ENCODE measurements at regions not wholly inside any gene's neighbourhood (a gene's known extent, or its start where the extent isn't known, plus 50 kb on each side); places are given as distances from the start of the nearest gene placed in this dataset.

DNA sequence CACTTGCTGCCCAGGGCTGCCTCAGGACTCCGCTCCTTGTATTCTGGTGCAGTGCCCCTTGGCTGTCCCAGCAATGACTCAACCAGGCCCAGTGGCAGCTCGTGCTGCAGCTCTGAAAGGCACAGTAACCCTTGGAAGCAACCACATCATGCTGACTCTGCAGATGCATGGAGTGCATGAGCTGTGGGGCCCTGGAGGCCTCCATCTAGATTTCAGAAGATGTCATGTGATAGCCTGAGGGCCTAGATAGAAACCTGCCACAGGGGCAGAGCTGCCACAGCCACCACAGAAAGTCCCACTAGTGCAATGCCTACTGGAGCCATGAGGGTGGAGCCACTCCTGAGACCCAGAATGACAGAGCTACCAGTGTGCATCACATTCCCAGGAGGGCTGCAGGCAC is 117.1 kb upstream of the SMAD3 start:
- H3K4me3 ChIP-seq (ENCODE audit: low read depth in 1 of 2, low read length in 2 of 2), result no peak overlapping the region
- no peaks in the 10 kb centered on the region for H3K4me1 ChIP-seq (ENCODE audit: insufficient read depth, low read length)
- H3K27ac ChIP-seq (ENCODE audit: low read depth, low read length), result no peak overlapping the region
- no peaks in the 10 kb centered on the region for H3K27me3 ChIP-seq (ENCODE audit: control insufficient read depth in 1 of 2, insufficient read depth in 2 of 2, low read length in 2 of 2)
- no peaks in the 10 kb centered on the region for H3K36me3 ChIP-seq (ENCODE audit: insufficient read depth, low read length)
- no peak overlapping the region for H3K9ac ChIP-seq (ENCODE audit: low read length)
- H3K9me3 ChIP-seq (ENCODE audit: low read length), result no peaks in the 10 kb centered on the region

DNA sequence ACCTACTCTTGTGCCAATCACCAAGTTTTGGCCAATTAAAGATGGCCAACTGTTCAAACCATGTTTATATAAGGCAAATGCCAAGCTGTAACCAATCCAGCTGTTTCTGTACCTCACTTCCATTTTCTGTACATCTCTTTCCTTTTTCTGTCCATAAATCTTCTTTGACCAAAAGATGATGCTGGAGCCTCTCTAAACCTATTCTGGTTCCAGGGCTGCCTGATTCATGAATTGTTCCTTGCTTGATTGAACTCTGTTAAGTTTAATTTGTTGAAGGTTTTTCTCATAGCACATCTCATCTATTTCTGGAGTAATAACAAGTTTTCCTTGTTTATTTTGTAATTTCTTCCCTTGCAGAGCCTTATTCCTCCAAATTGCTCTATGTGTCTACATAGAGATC is 115.3 kb upstream of the SMAD3 start:
- no peaks in the 10 kb centered on the region for H3K27me3 ChIP-seq (ENCODE audit: control insufficient read depth in 1 of 2, insufficient read depth in 2 of 2, low read length in 2 of 2)
- H3K9me3 ChIP-seq (ENCODE audit: low read length), result no peaks in the 10 kb centered on the region
- no peaks in the 10 kb centered on the region for H3K36me3 ChIP-seq (ENCODE audit: insufficient read depth, low read length)
- H3K9ac ChIP-seq (ENCODE audit: low read length), result no peak overlapping the region
- no peak overlapping the region for H3K27ac ChIP-seq (ENCODE audit: low read depth, low read length)
- no peak overlapping the region for H3K4me3 ChIP-seq (ENCODE audit: low read depth in 1 of 2, low read length in 2 of 2)
- H3K4me1 ChIP-seq (ENCODE audit: insufficient read depth, low read length), result no peaks in the 10 kb centered on the region

DNA sequence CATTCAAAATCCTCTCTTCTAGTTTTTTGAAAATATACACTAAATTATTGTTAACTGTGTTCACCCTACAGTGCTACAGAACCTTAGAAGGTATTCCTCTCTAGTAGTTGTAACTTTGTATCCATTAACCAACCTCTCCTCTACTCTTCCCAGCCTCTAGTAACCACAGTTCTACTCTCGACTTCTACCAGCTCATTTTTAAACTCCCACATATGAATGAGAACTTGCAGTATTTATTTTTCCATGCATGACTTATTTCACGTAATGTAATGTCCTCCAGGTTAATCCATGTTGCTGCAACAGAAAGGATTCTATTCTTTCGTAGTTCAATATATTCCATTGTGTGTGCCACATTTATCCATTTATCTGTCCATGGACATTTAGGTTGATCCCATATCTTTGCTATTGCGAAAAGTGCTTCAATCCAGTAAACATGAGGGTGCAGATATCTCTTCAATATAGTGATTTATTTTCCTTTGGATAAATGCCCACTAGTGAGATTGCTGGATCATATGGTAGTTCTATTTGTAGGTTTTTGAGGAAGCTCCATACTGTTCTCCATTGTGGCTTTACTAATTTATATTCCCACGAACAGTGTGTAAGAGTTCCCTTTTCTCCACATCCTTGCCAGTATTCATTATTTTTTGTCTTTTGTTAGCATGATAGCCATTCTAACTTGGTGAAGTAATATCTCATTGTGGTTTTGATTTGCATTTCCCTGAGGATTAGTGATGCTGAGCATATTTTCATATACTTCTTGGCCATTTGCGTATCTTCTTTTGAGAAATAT is 113.7 kb upstream of the SMAD3 start:
- Histone ChIP-seq H3K9me3 (ENCODE audit: low read length) (no peaks in the 10 kb centered on the region), H3K27me3 (ENCODE audit: control insufficient read depth in 1 of 2, insufficient read depth in 2 of 2, low read length in 2 of 2) (peaks cover 0 to 3% of the 10 kb centered on the region in 2 donors), H3K36me3 (ENCODE audit: insufficient read depth, low read length) (no peaks in the 10 kb centered on the region), H3K27ac (ENCODE audit: low read depth, low read length) (no peak overlapping the region), H3K4me3 (ENCODE audit: low read depth in 1 of 2, low read length in 2 of 2) (no peak overlapping the region), H3K9ac (ENCODE audit: low read length) (no peak overlapping the region), H3K4me1 (ENCODE audit: insufficient read depth, low read length) (no peaks in the 10 kb centered on the region)

DNA sequence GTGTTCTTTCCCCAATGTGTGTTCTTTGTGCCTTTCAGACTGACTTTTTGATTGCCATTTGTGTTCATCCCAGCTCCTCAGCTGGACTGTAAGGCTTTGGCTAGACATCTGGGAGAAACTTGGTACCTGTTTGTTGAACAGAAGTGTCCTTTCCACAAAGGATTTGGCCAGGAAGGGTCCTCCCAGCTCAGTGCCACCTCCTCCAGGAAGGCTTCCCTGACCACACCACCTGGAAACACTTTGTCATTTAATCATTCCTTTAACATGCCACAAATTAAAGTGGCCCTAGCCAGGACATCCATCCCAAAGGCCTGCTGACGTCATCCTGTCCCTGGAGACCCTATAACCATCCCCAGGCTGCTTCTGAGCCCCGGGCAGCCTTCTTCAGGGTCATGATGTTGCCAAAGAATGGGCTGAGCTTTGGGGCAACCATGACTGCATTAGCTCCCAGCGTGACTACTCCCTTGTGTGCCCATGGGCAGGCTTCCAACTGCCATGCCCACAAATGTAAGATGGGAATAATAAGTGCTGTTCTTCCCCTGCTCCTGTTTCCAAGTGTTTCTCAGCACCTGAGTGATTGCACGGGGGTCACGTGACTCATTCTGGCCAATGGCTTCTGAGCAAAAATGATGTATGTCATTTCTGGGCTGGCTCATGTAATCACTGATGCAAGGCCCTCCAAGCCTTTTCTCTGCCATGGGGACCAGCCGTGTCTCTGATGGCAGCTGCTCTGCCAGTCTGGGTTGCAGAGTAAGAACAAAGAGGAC is 112.5 kb upstream of the SMAD3 start:
- Histone ChIP-seq H3K27ac (ENCODE audit: low read depth, low read length) (no peak overlapping the region), H3K36me3 (ENCODE audit: insufficient read depth, low read length) (no peaks in the 10 kb centered on the region), H3K9me3 (ENCODE audit: low read length) (no peaks in the 10 kb centered on the region), H3K4me1 (ENCODE audit: insufficient read depth, low read length) (no peaks in the 10 kb centered on the region), H3K9ac (ENCODE audit: low read length) (no peak overlapping the region), H3K4me3 (ENCODE audit: low read depth in 1 of 2, low read length in 2 of 2) (no peak overlapping the region), H3K27me3 (ENCODE audit: control insufficient read depth in 1 of 2, insufficient read depth in 2 of 2, low read length in 2 of 2) (peaks cover 0 to 3% of the 10 kb centered on the region in 2 donors)

DNA sequence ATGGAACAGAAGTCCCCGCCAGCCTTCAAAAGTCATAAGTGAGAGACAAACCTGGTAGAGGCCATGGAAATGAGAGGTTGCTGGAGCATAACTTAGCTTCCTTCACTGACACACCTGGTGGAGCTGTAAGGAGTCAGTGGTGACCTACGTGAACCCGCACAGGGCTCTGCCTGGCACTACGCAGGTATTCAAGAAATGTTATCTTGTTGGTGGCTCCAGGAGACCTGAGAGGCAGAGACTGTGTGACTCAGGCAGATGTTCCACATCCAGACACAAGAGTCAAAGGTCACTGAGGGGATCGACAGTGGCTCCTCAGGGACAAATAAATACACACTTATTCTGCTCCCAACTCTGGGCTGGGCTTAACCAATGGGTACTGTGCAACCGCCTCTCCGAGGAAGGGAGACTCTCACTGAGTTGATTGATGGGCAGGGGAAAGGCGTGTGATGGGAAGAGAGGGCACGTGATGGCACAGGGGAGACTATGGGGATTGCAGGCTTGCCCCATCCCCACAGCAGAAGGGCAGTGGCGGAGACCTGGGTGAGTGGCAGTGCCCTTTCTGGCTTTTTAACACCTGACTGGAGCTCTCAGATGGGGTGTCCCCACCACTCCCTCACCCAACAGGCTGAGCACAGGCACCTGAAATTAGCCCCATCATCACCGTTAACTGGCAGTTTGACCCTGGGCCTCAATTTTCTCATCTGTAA is 111.7 kb upstream of the SMAD3 start:
- no peak overlapping the region for H3K9ac ChIP-seq (ENCODE audit: low read length)

DNA sequence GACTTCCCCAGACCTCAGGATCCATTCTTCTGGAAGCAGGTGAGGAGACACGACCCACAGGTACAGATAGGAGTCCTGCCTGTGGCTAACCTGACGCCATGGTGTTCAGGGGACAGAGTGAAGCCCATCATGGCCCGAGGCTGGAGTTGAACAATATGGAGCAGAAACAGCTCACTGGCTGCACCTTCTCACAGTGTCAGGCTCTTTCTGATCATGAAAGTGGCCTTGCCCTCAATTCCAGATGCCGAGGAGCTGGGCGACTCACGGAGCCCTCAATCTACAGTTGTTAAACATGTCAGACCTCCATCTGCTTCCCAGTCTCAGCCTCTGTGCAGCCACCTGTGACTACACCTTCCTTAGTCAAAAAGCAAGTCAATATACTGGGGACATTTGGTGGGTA is 110.8 kb upstream of the SMAD3 start:
- no peaks in the 10 kb centered on the region for H3K36me3 ChIP-seq (ENCODE audit: insufficient read depth, low read length)
- peaks cover 0 to 3% of the 10 kb centered on the region in 2 donors for H3K27me3 ChIP-seq (ENCODE audit: control insufficient read depth in 1 of 2, insufficient read depth in 2 of 2, low read length in 2 of 2)
- no peaks in the 10 kb centered on the region for H3K9me3 ChIP-seq (ENCODE audit: low read length)
- no peak overlapping the region for H3K4me3 ChIP-seq (ENCODE audit: low read depth in 1 of 2, low read length in 2 of 2)
- H3K9ac ChIP-seq (ENCODE audit: low read length), result no peak overlapping the region
- no peaks in the 10 kb centered on the region for H3K4me1 ChIP-seq (ENCODE audit: insufficient read depth, low read length)
- no peak overlapping the region for H3K27ac ChIP-seq (ENCODE audit: low read depth, low read length)

More for the DNA sequence above, 111.7 kb upstream of the SMAD3 start:
- H3K4me1 ChIP-seq (ENCODE audit: insufficient read depth, low read length), result no peaks in the 10 kb centered on the region
- no peak overlapping the region for H3K4me3 ChIP-seq (ENCODE audit: low read depth in 1 of 2, low read length in 2 of 2)
- no peaks in the 10 kb centered on the region for H3K9me3 ChIP-seq (ENCODE audit: low read length)
- no peak overlapping the region for H3K27ac ChIP-seq (ENCODE audit: low read depth, low read length)
- peaks cover 0 to 3% of the 10 kb centered on the region in 2 donors for H3K27me3 ChIP-seq (ENCODE audit: control insufficient read depth in 1 of 2, insufficient read depth in 2 of 2, low read length in 2 of 2)
- no peaks in the 10 kb centered on the region for H3K36me3 ChIP-seq (ENCODE audit: insufficient read depth, low read length)

DNA sequence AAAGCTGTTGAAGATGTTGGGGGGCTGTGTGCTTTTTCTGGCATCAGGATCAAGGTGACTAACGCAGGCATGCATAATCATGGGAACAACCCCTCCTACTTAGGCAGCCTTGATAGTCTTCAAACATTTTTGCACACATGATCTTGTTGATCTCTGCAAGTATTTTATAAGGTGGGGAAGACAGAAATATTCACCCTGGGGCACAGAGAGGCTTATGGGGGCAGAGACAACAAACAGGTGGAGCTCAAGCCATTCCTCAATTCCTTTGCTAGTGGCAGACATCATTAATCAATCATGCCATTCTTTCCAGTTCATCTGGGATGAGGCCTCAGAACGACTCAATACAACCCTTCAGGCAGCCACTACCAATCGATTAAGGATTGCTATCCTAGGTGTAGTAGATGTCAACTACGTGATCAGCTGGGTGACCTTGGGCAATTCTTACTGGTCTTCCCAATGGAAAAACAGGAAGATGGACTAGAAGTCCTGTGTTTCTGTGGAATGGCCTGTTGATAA is 110.3 kb upstream of the SMAD3 start:
- H3K4me3 ChIP-seq (ENCODE audit: low read depth in 1 of 2, low read length in 2 of 2), result no peak overlapping the region
- H3K4me1 ChIP-seq (ENCODE audit: insufficient read depth, low read length), result no peaks in the 10 kb centered on the region
- H3K9ac ChIP-seq (ENCODE audit: low read length), result no peak overlapping the region
- no peaks in the 10 kb centered on the region for H3K9me3 ChIP-seq (ENCODE audit: low read length)
- H3K27me3 ChIP-seq (ENCODE audit: control insufficient read depth in 1 of 2, insufficient read depth in 2 of 2, low read length in 2 of 2), result peaks cover 0 to 3% of the 10 kb centered on the region in 2 donors
- no peak overlapping the region for H3K27ac ChIP-seq (ENCODE audit: low read depth, low read length)
- H3K36me3 ChIP-seq (ENCODE audit: insufficient read depth, low read length), result no peaks in the 10 kb centered on the region

DNA sequence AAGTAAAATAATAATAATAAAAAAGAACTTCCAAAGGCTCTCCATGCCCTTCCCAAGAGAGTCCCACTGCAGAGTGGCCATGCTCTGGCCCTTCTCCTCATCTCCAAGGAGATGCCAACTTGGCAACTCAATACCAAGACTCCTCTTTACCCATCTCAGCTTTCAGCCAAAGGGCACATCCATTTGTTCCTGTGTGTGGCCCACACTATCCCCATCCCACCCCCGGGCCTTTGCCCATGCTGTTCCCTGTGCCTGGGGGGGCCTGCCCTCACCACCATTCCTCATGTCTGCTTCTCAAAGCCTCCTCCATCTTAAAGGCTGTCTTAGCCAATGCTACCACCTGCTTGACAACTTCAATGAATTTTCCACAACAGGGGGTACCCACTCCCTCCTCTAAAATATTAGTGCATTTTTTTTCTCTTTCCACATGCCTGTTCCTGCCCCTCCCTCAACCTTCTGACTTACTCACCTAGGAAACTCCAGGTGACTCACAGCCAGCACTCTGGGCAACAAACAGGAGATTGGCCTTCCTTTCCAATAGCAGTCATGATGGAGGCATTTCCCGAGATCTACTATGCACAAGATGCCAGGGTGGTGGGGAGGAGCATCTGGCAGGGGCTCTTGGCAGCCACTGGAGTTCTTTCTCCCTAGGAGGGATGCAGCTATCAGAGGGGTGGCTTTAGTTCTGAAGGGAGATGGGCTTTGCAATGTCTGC is 109.4 kb upstream of the SMAD3 start:
- H3K9ac ChIP-seq (ENCODE audit: low read length), result no peak overlapping the region
- H3K36me3 ChIP-seq (ENCODE audit: insufficient read depth, low read length), result no peaks in the 10 kb centered on the region
- no peak overlapping the region for H3K27ac ChIP-seq (ENCODE audit: low read depth, low read length)
- H3K4me1 ChIP-seq (ENCODE audit: insufficient read depth, low read length), result no peaks in the 10 kb centered on the region
- H3K27me3 ChIP-seq (ENCODE audit: control insufficient read depth in 1 of 2, insufficient read depth in 2 of 2, low read length in 2 of 2), result peaks cover 0 to 3% of the 10 kb centered on the region in 2 donors
- no peak overlapping the region for H3K4me3 ChIP-seq (ENCODE audit: low read depth in 1 of 2, low read length in 2 of 2)
- H3K9me3 ChIP-seq (ENCODE audit: low read length), result no peaks in the 10 kb centered on the region

DNA sequence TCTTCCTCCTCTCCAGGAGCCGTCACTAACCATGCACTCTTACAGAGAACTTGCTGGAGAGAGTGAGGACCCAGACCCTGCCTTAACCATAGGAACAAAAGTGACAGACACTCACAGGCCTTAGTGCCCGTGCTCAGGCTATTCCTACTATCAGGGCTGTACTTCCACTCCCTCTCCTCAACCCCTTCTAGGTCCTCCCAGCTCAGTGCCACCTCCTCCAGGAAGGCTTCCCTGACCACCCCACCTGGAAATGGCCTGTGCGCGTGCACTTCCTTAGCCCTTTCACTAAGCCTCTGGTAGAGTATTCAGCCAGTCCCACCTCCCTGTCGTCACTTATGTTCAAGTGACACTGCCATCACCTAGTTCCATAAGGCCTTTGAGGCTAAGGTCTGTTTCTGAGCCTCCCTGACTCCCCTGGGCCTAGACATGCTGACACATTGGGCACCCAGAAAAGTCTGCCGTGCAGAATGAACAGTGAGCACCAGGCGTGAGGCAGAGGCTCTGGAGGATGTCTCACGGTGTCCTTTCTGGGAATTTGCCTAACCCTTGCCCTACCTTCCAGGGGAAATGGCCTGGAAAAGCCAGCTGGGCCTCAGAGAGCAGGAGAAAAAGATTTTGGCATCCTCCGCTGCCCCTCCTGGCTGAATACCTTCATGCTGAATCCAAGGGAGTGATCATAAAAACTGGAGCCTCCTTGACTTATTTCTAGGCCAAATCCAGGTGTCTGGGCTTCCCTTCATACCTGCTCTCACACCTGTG is 108.6 kb upstream of the SMAD3 start:
- H3K4me1 ChIP-seq (ENCODE audit: insufficient read depth, low read length), result no peaks in the 10 kb centered on the region
- no peaks in the 10 kb centered on the region for H3K9me3 ChIP-seq (ENCODE audit: low read length)
- no peak overlapping the region for H3K9ac ChIP-seq (ENCODE audit: low read length)
- no peak overlapping the region for H3K27ac ChIP-seq (ENCODE audit: low read depth, low read length)
- no peak overlapping the region for H3K4me3 ChIP-seq (ENCODE audit: low read depth in 1 of 2, low read length in 2 of 2)
- H3K36me3 ChIP-seq (ENCODE audit: insufficient read depth, low read length), result no peaks in the 10 kb centered on the region
- peaks cover 0 to 3% of the 10 kb centered on the region in 2 donors for H3K27me3 ChIP-seq (ENCODE audit: control insufficient read depth in 1 of 2, insufficient read depth in 2 of 2, low read length in 2 of 2)

DNA sequence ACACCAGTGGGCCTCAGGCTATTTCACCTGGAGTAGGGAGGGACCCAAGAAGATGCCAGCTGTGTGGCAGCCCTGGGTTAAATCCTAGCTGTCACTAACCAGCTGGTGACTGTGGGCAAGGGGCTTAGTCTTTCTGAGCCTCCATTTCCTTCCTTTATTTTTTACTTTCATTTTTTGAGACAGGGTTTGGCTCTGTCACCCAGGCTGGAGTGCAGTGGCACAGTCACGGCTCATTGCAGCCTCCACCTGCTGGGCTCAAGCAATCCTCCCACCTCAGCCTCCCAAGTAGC is 108.0 kb upstream of the SMAD3 start:
- Histone ChIP-seq H3K36me3 (ENCODE audit: insufficient read depth, low read length) (no peaks in the 10 kb centered on the region), H3K27ac (ENCODE audit: low read depth, low read length) (no peak overlapping the region), H3K4me3 (ENCODE audit: low read depth in 1 of 2, low read length in 2 of 2) (no peak overlapping the region), H3K9ac (ENCODE audit: low read length) (no peak overlapping the region), H3K9me3 (ENCODE audit: low read length) (no peaks in the 10 kb centered on the region), H3K27me3 (ENCODE audit: control insufficient read depth in 1 of 2, insufficient read depth in 2 of 2, low read length in 2 of 2) (peaks cover 0 to 3% of the 10 kb centered on the region in 2 donors), H3K4me1 (ENCODE audit: insufficient read depth, low read length) (no peaks in the 10 kb centered on the region)
